ENCODE measurements at regions not wholly inside any gene's neighbourhood (a gene's known extent, or its start where the extent isn't known, plus 50 kb on each side); places are given as distances from the start of the nearest gene placed in this dataset.

DNA sequence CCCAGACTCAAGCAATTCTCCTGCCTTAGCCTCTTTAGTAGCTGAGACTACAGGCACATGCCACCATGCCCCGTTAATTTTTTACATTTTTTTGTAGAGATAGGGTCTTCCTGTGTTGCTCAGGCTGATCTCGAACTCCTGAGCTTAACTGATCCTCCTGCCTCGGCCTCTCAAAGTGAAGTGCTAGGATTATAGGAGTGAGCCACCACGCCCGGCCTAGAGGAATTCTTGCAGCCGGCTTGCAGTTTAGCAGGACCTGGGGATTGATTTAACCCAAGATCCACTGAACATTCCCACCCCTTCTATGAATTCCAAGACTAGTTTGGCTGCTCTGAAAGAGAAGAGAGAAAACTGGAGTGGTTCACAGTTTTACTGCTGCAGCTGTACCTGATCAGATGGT is 63.3 kb upstream of the TNRC6B start:
- dilution Hi-C loops (cut with MboI; ENCODE audit: extremely low pct_ligation_motif_present, low sequenced_read_pairs) = no loop called here
- DNase-seq (ENCODE audit: low read depth, low spot score) = no peak
- H3K27ac ChIP-seq (ENCODE audit: insufficient read depth, low read depth, low read length) = no peak overlapping the region
- H3K9ac ChIP-seq (replicated peaks; ENCODE audit: extremely low read depth, insufficient read depth, low read length) = no peak overlapping the region
- H3K9me1 ChIP-seq (replicated peaks; ENCODE audit: control insufficient read depth, extremely low read depth, insufficient read depth, low read length) = no peaks in the 10 kb centered on the region
- H2AFZ ChIP-seq (ENCODE audit: low read depth, low read length) = no peak overlapping the region
- no peaks in the 10 kb centered on the region for H3K79me2 ChIP-seq (ENCODE audit: control insufficient read depth, insufficient read depth, low read length)
- peaks cover 4% of the 10 kb centered on the region for H4K20me1 ChIP-seq (replicated peaks; ENCODE audit: control insufficient read depth, extremely low read depth, insufficient read depth, low read length)
- no peak overlapping the region for H3K4me3 ChIP-seq (replicated peaks in 1 of 3; ENCODE audit: insufficient read depth in 1 of 3, low read depth in 1 of 3, low read length in 3 of 3)
- H3K27me3 ChIP-seq (ENCODE audit: control insufficient read depth in 2 of 2, insufficient read depth in 2 of 2, low read length in 2 of 2) = no peaks in the 10 kb centered on the region
- H3K36me3 ChIP-seq (ENCODE audit: control insufficient read depth in 2 of 2, extremely low read depth in 1 of 2, insufficient read depth in 2 of 2, low read length in 2 of 2) = no peaks in the 10 kb centered on the region
- no peaks in the 10 kb centered on the region for H3K4me1 ChIP-seq (ENCODE audit: control insufficient read depth, extremely low read depth, insufficient read depth, low read length)
- FAIRE-seq = no peak
- ChIA-PET CTCF (no interaction called here), POLR2A (no interaction called here)
- intact Hi-C loops (cut with micrococcal nuclease) = no loop called here
- TF ChIP-seq, protein P1, sequence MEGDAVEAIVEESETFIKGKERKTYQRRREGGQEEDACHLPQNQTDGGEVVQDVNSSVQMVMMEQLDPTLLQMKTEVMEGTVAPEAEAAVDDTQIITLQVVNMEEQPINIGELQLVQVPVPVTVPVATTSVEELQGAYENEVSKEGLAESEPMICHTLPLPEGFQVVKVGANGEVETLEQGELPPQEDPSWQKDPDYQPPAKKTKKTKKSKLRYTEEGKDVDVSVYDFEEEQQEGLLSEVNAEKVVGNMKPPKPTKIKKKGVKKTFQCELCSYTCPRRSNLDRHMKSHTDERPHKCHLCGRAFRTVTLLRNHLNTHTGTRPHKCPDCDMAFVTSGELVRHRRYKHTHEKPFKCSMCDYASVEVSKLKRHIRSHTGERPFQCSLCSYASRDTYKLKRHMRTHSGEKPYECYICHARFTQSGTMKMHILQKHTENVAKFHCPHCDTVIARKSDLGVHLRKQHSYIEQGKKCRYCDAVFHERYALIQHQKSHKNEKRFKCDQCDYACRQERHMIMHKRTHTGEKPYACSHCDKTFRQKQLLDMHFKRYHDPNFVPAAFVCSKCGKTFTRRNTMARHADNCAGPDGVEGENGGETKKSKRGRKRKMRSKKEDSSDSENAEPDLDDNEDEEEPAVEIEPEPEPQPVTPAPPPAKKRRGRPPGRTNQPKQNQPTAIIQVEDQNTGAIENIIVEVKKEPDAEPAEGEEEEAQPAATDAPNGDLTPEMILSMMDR (IDR thresholded peaks at IDR 0.05; ENCODE audit: extremely low read depth in 1 of 2, insufficient read depth in 1 of 2, low read depth in 1 of 2, low read length in 2 of 2) = no peak
- TF ChIP-seq, protein P2, sequence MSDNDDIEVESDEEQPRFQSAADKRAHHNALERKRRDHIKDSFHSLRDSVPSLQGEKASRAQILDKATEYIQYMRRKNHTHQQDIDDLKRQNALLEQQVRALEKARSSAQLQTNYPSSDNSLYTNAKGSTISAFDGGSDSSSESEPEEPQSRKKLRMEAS (IDR thresholded peaks at IDR 0.05; ENCODE audit: insufficient read depth, insufficient read length) = no peak
- TF ChIP-seq MYC (IDR thresholded peaks at IDR 0.05; ENCODE audit: low read depth, low read length) (no peak), POLR2A (IDR thresholded peaks at IDR 0.05; ENCODE audit: low read depth, low read length) (no peak), POLR2AphosphoS5 (IDR thresholded peaks at IDR 0.05; ENCODE audit: insufficient read depth, low read depth, low read length) (no peak), FOS (IDR thresholded peaks at IDR 0.05; ENCODE audit: borderline replicate concordance, insufficient read depth, low read length) (no peak)
- H3K9me3 ChIP-seq (replicated peaks; ENCODE audit: control insufficient read depth, insufficient read depth, low read length) = no peaks in the 10 kb centered on the region
- BruUV-seq (replicated peaks) = no TSS peak
- H3K4me2 ChIP-seq (ENCODE audit: insufficient read depth, low read length) = no peak overlapping the region

Measured in endothelial cell of umbilical vein (primary cell).